OCI-LY1 (cell line): ENCODE measurements at regions not wholly inside any gene's neighbourhood (a gene's known extent, or its start where the extent isn't known, plus 50 kb on each side); places are given as distances from the start of the nearest gene placed in this dataset.

ENCODE experiments used
- H2AFZ ChIP-seq: fragments of 200-600 bp; sonication (generic), shearing (Covaris generic); 2 replicates; pipeline ENCODE4 v1.6.0; 2014; ENCODE audit warnings: antibody characterized with exemption, mild to moderate bottlenecking, low read length
- H3F3A ChIP-seq: fragments of 200-600 bp; sonication (generic), shearing (Covaris generic); 2 replicates; pipeline ENCODE4 v1.6.0; 2014; ENCODE audit warnings: mild to moderate bottlenecking, antibody characterized with exemption, low read length, moderate library complexity; ENCODE audit not compliant: insufficient read depth
- H3K27ac ChIP-seq: fragments of 200-600 bp; sonication (generic); 2 replicates; pipeline ENCODE4 v1.5.1; 2014; ENCODE audit warnings: low read length, mixed run types, mild to moderate bottlenecking, low read depth; ENCODE audit not compliant: poor library complexity, severe bottlenecking
- H3K27me3 ChIP-seq: fragments of 200-600 bp; sonication (generic); 2 replicates; pipeline ENCODE4 v1.6.0; 2014; ENCODE audit warnings: antibody characterized with exemption, mild to moderate bottlenecking, low read length, moderate library complexity; ENCODE audit not compliant: insufficient read depth
- H3K36me3 ChIP-seq: fragments of 200-600 bp; sonication (generic); 2 replicates; pipeline ENCODE4 v1.6.1; 2014; ENCODE audit warnings: mild to moderate bottlenecking, antibody characterized with exemption, low read length, moderate library complexity, mixed read lengths; ENCODE audit not compliant: insufficient read depth
- H3K4me1 ChIP-seq: fragments of 200-600 bp; sonication (generic); 2 replicates; pipeline ENCODE4 v1.5.1; 2014; ENCODE audit warnings: mild to moderate bottlenecking, low read length, moderate library complexity; ENCODE audit not compliant: insufficient read depth, severe bottlenecking
- H3K4me2 ChIP-seq: fragments of 200-600 bp; sonication (generic), shearing (Covaris generic); 2 replicates; pipeline ENCODE4 v1.6.1; 2014; ENCODE audit warnings: low read length
- H3K4me3 ChIP-seq: fragments of 200-600 bp; sonication (generic); 2 replicates; pipeline ENCODE4 v1.5.1; 2014; ENCODE audit warnings: low read length, low read depth, mild to moderate bottlenecking, mixed read lengths; ENCODE audit not compliant: poor library complexity, severe bottlenecking
- H3K79me2 ChIP-seq: fragments of 200-600 bp; shearing (Covaris generic); 2 replicates; pipeline ENCODE4 v1.6.1; 2016; ENCODE audit warnings: mixed run types, low read length, mixed read lengths; ENCODE audit not compliant: insufficient read depth
- H3K9ac ChIP-seq: fragments of 200-600 bp; sonication (generic), shearing (Covaris generic); 2 replicates; pipeline ENCODE4 v1.6.1; 2014; ENCODE audit warnings: mild to moderate bottlenecking, low read length, mixed read lengths
- H3K9me2 ChIP-seq: fragments of 200-600 bp; sonication (generic), shearing (Covaris generic); 2 replicates; pipeline ENCODE4 v1.6.1; 2014; ENCODE audit warnings: low read depth, mild to moderate bottlenecking, low read length, mixed read lengths
- H3K9me3 ChIP-seq: fragments of 200-600 bp; shearing (Covaris generic); 2 replicates; pipeline ENCODE4 v1.6.1; 2014; ENCODE audit warnings: low read length, mixed read lengths
- H4K20me1 ChIP-seq: fragments of 200-600 bp; sonication (generic), shearing (Covaris generic); 2 replicates; pipeline ENCODE4 v1.6.0; 2016; ENCODE audit warnings: mild to moderate bottlenecking, low read length; ENCODE audit not compliant: insufficient read depth
- EZH2 ChIP-seq: fragments of 200-600 bp; sonication (generic), shearing (Covaris generic); IDR thresholded peaks from 2 replicates; pipeline ENCODE4 v1.8.0; 2017; ENCODE audit warnings: borderline replicate concordance, mixed run types, mild to moderate bottlenecking, antibody characterized with exemption, low read length, moderate library complexity, mixed read lengths
- TF ChIP-seq, protein P1 (sequence below): fragments of 200-600 bp; sonication (generic), shearing (Covaris generic); IDR thresholded peaks from 2 replicates; pipeline ENCODE4 v1.5.1; 2017; ENCODE audit warnings: mild to moderate bottlenecking, antibody characterized with exemption, low read length, moderate library complexity, mixed read lengths

DNA sequence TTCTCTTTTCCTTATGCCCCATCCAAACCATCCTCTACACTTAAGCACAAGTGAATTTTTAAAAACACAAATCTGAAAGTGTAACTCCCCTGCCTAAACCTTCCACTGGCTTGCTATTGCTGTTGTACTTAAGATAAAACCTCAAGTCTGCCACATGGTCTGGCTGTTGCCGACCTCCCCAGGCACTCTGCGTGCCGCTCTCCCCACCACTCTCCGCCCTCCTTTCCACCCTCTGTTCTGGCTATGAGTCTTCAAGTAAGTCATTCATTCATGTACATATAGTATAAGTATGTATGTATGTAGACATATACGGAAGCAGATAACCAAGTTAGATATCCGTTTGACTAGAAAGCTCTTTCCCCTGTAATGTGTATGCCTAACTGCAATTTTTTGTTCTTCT, 94.7 kb upstream of the ANKRD55 start:
- TF ChIP-seq, protein P1, sequence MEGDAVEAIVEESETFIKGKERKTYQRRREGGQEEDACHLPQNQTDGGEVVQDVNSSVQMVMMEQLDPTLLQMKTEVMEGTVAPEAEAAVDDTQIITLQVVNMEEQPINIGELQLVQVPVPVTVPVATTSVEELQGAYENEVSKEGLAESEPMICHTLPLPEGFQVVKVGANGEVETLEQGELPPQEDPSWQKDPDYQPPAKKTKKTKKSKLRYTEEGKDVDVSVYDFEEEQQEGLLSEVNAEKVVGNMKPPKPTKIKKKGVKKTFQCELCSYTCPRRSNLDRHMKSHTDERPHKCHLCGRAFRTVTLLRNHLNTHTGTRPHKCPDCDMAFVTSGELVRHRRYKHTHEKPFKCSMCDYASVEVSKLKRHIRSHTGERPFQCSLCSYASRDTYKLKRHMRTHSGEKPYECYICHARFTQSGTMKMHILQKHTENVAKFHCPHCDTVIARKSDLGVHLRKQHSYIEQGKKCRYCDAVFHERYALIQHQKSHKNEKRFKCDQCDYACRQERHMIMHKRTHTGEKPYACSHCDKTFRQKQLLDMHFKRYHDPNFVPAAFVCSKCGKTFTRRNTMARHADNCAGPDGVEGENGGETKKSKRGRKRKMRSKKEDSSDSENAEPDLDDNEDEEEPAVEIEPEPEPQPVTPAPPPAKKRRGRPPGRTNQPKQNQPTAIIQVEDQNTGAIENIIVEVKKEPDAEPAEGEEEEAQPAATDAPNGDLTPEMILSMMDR, result no peak
- TF ChIP-seq EZH2, result no peak
- H3K27me3 ChIP-seq, result no peaks in the 10 kb centered on the region
- no peak overlapping the region for H3K4me2 ChIP-seq
- H4K20me1 ChIP-seq, result no peaks in the 10 kb centered on the region
- H3K9me3 ChIP-seq, result no peaks in the 10 kb centered on the region
- H3K79me2 ChIP-seq, result no peaks in the 10 kb centered on the region
- H3F3A ChIP-seq, result no peaks in the 10 kb centered on the region
- H2AFZ ChIP-seq, result no peak overlapping the region
- peaks cover 12% of the 10 kb centered on the region for H3K4me1 ChIP-seq
- H3K9ac ChIP-seq, result no peak overlapping the region
- H3K4me3 ChIP-seq, result no peak overlapping the region
- no peak overlapping the region for H3K27ac ChIP-seq
- H3K9me2 ChIP-seq, result no peaks in the 10 kb centered on the region
- no peaks in the 10 kb centered on the region; the same call in 1 of the 2 replicates for H3K36me3 ChIP-seq

DNA sequence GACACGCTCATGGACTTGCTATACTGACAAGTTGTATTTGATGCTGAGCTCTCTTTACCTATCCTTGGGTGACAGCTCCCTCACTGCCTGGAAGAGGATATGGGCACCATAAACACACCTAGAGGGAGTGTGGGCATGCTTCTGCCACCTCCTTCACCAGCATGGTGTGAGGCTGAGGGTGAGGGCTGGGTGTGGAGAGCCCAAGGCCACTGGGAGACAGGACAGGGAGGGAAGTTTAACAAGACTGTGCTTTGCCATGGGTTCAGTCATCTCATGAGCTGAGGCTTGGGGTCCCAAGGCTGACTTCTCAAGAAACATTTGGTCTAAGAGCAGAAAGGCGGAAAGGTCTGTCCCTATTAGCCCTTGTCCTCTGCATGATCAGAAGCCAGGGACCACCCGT, 93.6 kb upstream of the ANKRD55 start:
- H3K27ac ChIP-seq, result no peak overlapping the region
- no peak overlapping the region for H3K4me3 ChIP-seq
- no peaks in the 10 kb centered on the region for H3K27me3 ChIP-seq
- H3K4me2 ChIP-seq, result no peak overlapping the region
- TF ChIP-seq, protein P1, result no peak
- no peak for TF ChIP-seq EZH2
- no peaks in the 10 kb centered on the region for H3K9me2 ChIP-seq
- no peaks in the 10 kb centered on the region for H3K9me3 ChIP-seq
- no peaks in the 10 kb centered on the region for H3K36me3 ChIP-seq
- no peaks in the 10 kb centered on the region for H3K79me2 ChIP-seq
- no peak overlapping the region for H3K9ac ChIP-seq
- H2AFZ ChIP-seq, result no peak overlapping the region
- H3F3A ChIP-seq, result no peaks in the 10 kb centered on the region
- H3K4me1 ChIP-seq, result peaks cover 12% of the 10 kb centered on the region
- no peaks in the 10 kb centered on the region for H4K20me1 ChIP-seq

DNA sequence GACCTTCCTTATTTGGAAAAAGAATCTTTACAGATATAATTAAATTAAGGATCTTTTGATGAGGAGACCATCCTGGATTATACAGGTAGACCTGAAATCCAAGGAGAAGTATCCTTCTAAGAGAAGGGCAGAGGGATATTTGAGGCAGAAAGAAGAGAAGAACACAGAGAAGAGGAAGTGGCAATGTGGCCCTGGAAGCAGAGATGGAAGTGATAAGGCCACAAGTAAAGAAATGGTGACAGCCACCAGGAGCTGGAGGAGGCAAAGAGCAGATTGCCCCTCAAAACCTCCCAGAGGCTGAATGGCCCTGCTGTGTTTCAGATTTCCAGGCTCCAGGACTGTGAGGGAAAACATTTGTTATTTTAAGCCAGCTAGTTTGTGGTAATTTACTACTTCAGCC, 93.0 kb upstream of the ANKRD55 start:
- no peak overlapping the region for H3K4me3 ChIP-seq
- H3K79me2 ChIP-seq, result no peaks in the 10 kb centered on the region
- no peak overlapping the region for H2AFZ ChIP-seq
- H3K27me3 ChIP-seq, result no peaks in the 10 kb centered on the region
- peaks cover 12% of the 10 kb centered on the region for H3K4me1 ChIP-seq
- no peaks in the 10 kb centered on the region for H3F3A ChIP-seq
- no peak overlapping the region for H3K4me2 ChIP-seq
- TF ChIP-seq, protein P1, result no peak
- no peak for TF ChIP-seq EZH2
- no peaks in the 10 kb centered on the region for H4K20me1 ChIP-seq
- H3K36me3 ChIP-seq, result no peaks in the 10 kb centered on the region
- H3K9ac ChIP-seq, result no peak overlapping the region
- no peak overlapping the region for H3K27ac ChIP-seq
- no peaks in the 10 kb centered on the region for H3K9me3 ChIP-seq
- no peaks in the 10 kb centered on the region for H3K9me2 ChIP-seq
